IMR-90 (cell line): ENCODE measurements at regions not wholly inside any gene's neighbourhood (a gene's known extent, or its start where the extent isn't known, plus 50 kb on each side); places are given as distances from the start of the nearest gene placed in this dataset.

Experiments used
- ATAC-seq: fragments of 200-7000 bp; cut with Tn5 transposase; 2 replicates; pipeline ENCODE4 v1.9.1; 2020; ENCODE audit warnings: low read depth, mild to moderate bottlenecking, moderate library complexity
- BruUV-seq: library from RNA; stranded (reverse); fragments of 400-500 nt; replicated peaks from 2 replicates; lab custom pipeline; 2021; lab: Mats Ljungman, UMichigan
- CTCF ChIA-PET: fragments of 300-600 bp; formaldehyde crosslinking; extraction: SDS; loops from one replicate; lab custom pipeline; 2021; ENCODE audit warnings: antibody characterized with exemption; lab: Yijun Ruan, JAX
- POLR2A ChIA-PET: fragments of 300-600 bp; sonication (Branson Sonifier 250); formaldehyde crosslinking; loops from one replicate; lab custom pipeline; 2022; ENCODE audit warnings: antibody characterized with exemption; ENCODE audit not compliant: unreplicated experiment; lab: Charles Lee
- DNase-seq: peaks from one replicate; pipeline ENCODE4 v3.0.0; 2013
- H2AFZ ChIP-seq: replicated peaks from 2 replicates; pipeline ENCODE3; 2013; ENCODE audit warnings: low read length, mild to moderate bottlenecking; ENCODE audit not compliant: poor library complexity
- H2AK5ac ChIP-seq: 2 replicates; pipeline ENCODE4 v1.6.1; 2013; ENCODE audit warnings: low read depth, low read length, inconsistent platforms
- H2AK9ac ChIP-seq: replicated peaks from 2 replicates; pipeline ENCODE3; 2013; ENCODE audit warnings: mild to moderate bottlenecking, low read depth, low read length, moderate library complexity; ENCODE audit not compliant: poor library complexity
- H2BK120ac ChIP-seq: 2 replicates; pipeline ENCODE4 v1.6.1; 2013; ENCODE audit warnings: low read depth, low read length, inconsistent platforms
- H2BK15ac ChIP-seq: 3 replicates; pipeline ENCODE4 v1.6.1; 2013; ENCODE audit warnings: low read depth, low read length, inconsistent platforms
- H2BK20ac ChIP-seq: 2 replicates; pipeline ENCODE4 v1.6.1; 2013; ENCODE audit warnings: low read depth, mild to moderate bottlenecking, inconsistent platforms, low read length, moderate library complexity
- H2BK5ac ChIP-seq: 2 replicates; pipeline ENCODE4 v1.6.1; 2013; ENCODE audit warnings: mild to moderate bottlenecking, low read depth, low read length, inconsistent platforms; ENCODE audit not compliant: poor library complexity, severe bottlenecking
- H3K14ac ChIP-seq: replicated peaks from 2 replicates; pipeline ENCODE4 v1.6.1; 2013; ENCODE audit warnings: low read depth, low read length, inconsistent platforms
- H3K18ac ChIP-seq: 2 replicates; pipeline ENCODE4 v1.6.1; 2013; ENCODE audit warnings: low read depth, low read length, control low read depth
- H3K23ac ChIP-seq: 2 replicates; pipeline ENCODE4 v1.6.1; 2013; ENCODE audit warnings: low read depth, low read length, inconsistent platforms
- H3K27ac ChIP-seq: 2 replicates; pipeline ENCODE4 v1.5.1; 2013; ENCODE audit warnings: mild to moderate bottlenecking, control low read depth, low read length; ENCODE audit not compliant: insufficient read depth
- H3K27me3 ChIP-seq: 2 replicates; pipeline ENCODE4 v1.6.1; 2013; ENCODE audit warnings: low read length; ENCODE audit not compliant: control insufficient read depth, insufficient read depth
- H3K36me3 ChIP-seq: 2 replicates; pipeline ENCODE4 v1.6.1; 2013; ENCODE audit warnings: low read length, mixed read lengths; ENCODE audit not compliant: control insufficient read depth, insufficient read depth
- H3K4ac ChIP-seq: 2 replicates; pipeline ENCODE4 v1.6.1; 2013; ENCODE audit warnings: low read depth, low read length, inconsistent platforms
- H3K4me1 ChIP-seq: 2 replicates; pipeline ENCODE4 v1.6.1; 2013; ENCODE audit warnings: low read length, mixed read lengths; ENCODE audit not compliant: control insufficient read depth, insufficient read depth
- H3K4me2 ChIP-seq: 2 replicates; pipeline ENCODE4 v1.6.1; 2013; ENCODE audit warnings: low read depth, mild to moderate bottlenecking, control low read depth, low read length, moderate library complexity
- H3K4me3 ChIP-seq: 2 replicates; pipeline ENCODE4 v1.5.1; 2013; ENCODE audit warnings: low read depth, mild to moderate bottlenecking, control low read depth, low read length, moderate library complexity; ENCODE audit not compliant: insufficient read depth
- H3K56ac ChIP-seq: 2 replicates; pipeline ENCODE4 v1.6.1; 2013; ENCODE audit warnings: low read length, inconsistent platforms; ENCODE audit not compliant: insufficient read depth; ENCODE audit errors: extremely low read depth
- H3K79me1 ChIP-seq, 2 experiments: 2 replicates each; pipeline ENCODE4 v1.6.1; 2013; ENCODE audit warnings: low read length in 2 of 2, inconsistent platforms in 1 of 2, low read depth in 1 of 2
- H3K9ac ChIP-seq: 2 replicates; pipeline ENCODE4 v1.6.1; 2013; ENCODE audit warnings: low read depth, low read length, control low read depth
- H3K9me1 ChIP-seq: 2 replicates; pipeline ENCODE4 v1.6.1; 2013; ENCODE audit warnings: low read length, inconsistent platforms; ENCODE audit not compliant: insufficient read depth
- H3K9me3 ChIP-seq: 2 replicates; pipeline ENCODE4 v1.6.1; 2013; ENCODE audit warnings: low read length; ENCODE audit not compliant: control insufficient read depth, insufficient read depth
- H4K20me1 ChIP-seq: 2 replicates; pipeline ENCODE4 v1.6.1; 2013; ENCODE audit warnings: low read length, inconsistent platforms; ENCODE audit not compliant: insufficient read depth
- H4K5ac ChIP-seq: 2 replicates; pipeline ENCODE4 v1.6.1; 2013; ENCODE audit warnings: mild to moderate bottlenecking, low read depth, low read length, control low read depth
- H4K8ac ChIP-seq, 2 experiments: 2 replicates each; pipeline ENCODE4 v1.6.1; 2013; ENCODE audit warnings: low read depth in 2 of 2, low read length in 2 of 2, control low read depth in 1 of 2, inconsistent platforms in 1 of 2
- H4K91ac ChIP-seq: 2 replicates; pipeline ENCODE4 v1.6.1; 2013; ENCODE audit warnings: low read depth, low read length, inconsistent platforms; ENCODE audit not compliant: insufficient read depth
- BHLHE40 ChIP-seq: fragments of 150-350 bp; IDR thresholded peaks from 2 replicates; pipeline ENCODE4 v1.6.1; 2016; ENCODE audit warnings: mild to moderate bottlenecking, low read depth, low read length
- FOS ChIP-seq: fragments of 150-350 bp; IDR thresholded peaks from 2 replicates; pipeline ENCODE4 v1.6.1; 2016; ENCODE audit warnings: low read depth, low read length
- MAFK ChIP-seq: IDR thresholded peaks from 2 replicates; pipeline ENCODE4 v1.6.1; 2012; ENCODE audit warnings: low read depth, low read length, improper control_type of control experiment
- MAZ ChIP-seq: IDR thresholded peaks from 2 replicates; pipeline ENCODE4 v1.6.1; 2012; ENCODE audit warnings: low read depth, mild to moderate bottlenecking, low read length, improper control_type of control experiment, moderate library complexity, borderline replicate concordance
- WGBS, 2 experiments: methylation state at CpG; one replicate each; pipeline versions ENCODE4 v1.1.5 to v1.1.7; 2013; ENCODE audit warnings: missing lambda C conversion rate in 2 of 2; ENCODE audit not compliant: insufficient read length in 1 of 2; ENCODE audit errors: extremely low coverage in 2 of 2; 5-methylcytosine and 5-hydroxymethylcytosine counted together
- dilution Hi-C: fragments of 300-500 bp; cut with HindIII; formaldehyde crosslinking; loops from one replicate; pipeline ENCODE4 v1.14.3; 2018; ENCODE audit warnings: low sequenced_read_pairs; ENCODE audit not compliant: unreplicated experiment
- in situ Hi-C: fragments of 300-500 bp; cut with MboI; formaldehyde crosslinking; loops from 3 replicates; pipeline ENCODE4 v1.14.3; 2019; ENCODE audit warnings: low sequenced_read_pairs, inconsistent platforms, mixed read lengths
- intact Hi-C: fragments of 100-400 bp; cut with micrococcal nuclease; formaldehyde crosslinking; loops from 2 replicates; pipeline ENCODE4 v1.10.0; 2022

GRCh38 chr2:41878056-41878455 is 169.8 kb upstream of the PKDCC start:
- H3K14ac ChIP-seq: no peak overlapping the region
- H3K4me1 ChIP-seq: peaks cover 6% of the 10 kb centered on the region; the same call in 1 of the 2 replicates
- no peak overlapping the region for H3K18ac ChIP-seq
- in situ Hi-C loops: no loop called here
- DNase-seq (no peak), ATAC-seq (no peak)
- H2BK15ac ChIP-seq: no peak overlapping the region
- H3K56ac ChIP-seq: no peak overlapping the region
- no peak overlapping the region for H3K9ac ChIP-seq
- POLR2A ChIA-PET: no interaction called here
- WGBS, 2 experiments: 96% methylated on average over 3 of the region's 10 CpGs; no CpG with 5 or more reads in 1 of the 2 experiments
- no peaks in the 10 kb centered on the region for H3K79me1 ChIP-seq
- H2AK5ac ChIP-seq: no peak overlapping the region
- no peaks in the 10 kb centered on the region for H3K36me3 ChIP-seq
- H3K27me3 ChIP-seq: peaks cover 4% of the 10 kb centered on the region; the same call in 1 of the 2 replicates
- no peak overlapping the region for H2AFZ ChIP-seq
- H3K27ac ChIP-seq: no peak overlapping the region
- CTCF ChIA-PET: no interaction called here
- H3K9me1 ChIP-seq: no peaks in the 10 kb centered on the region; the same call in 1 of the 2 replicates
- no peak overlapping the region for H2BK20ac ChIP-seq
- no peak overlapping the region for H3K4me2 ChIP-seq
- TF ChIP-seq BHLHE40 (no peak), MAZ (no peak), MAFK (no peak), FOS (no peak)
- no peak overlapping the region for H3K4me3 ChIP-seq
- H2BK120ac ChIP-seq: no peak overlapping the region
- dilution Hi-C loops: loop anchor here (25.0 kb wide), 1 partner anchor 209 kb away; no protein-coding TSS in a partner anchor
- H4K8ac ChIP-seq: no peak overlapping the region
- no peak overlapping the region for H3K4ac ChIP-seq
- intact Hi-C loops: no loop called here
- no peak overlapping the region for H4K5ac ChIP-seq
- H4K20me1 ChIP-seq: no peaks in the 10 kb centered on the region
- no TSS peak for BruUV-seq
- H3K23ac ChIP-seq: no peak overlapping the region
- H2AK9ac ChIP-seq: no peak overlapping the region
- no peak overlapping the region for H2BK5ac ChIP-seq
- no peaks in the 10 kb centered on the region for H3K9me3 ChIP-seq
- no peak overlapping the region for H4K91ac ChIP-seq
